ENCODE measurements at regions not wholly inside any gene's neighbourhood (a gene's known extent, or its start where the extent isn't known, plus 50 kb on each side); places are given as distances from the start of the nearest gene placed in this dataset.

- H3K4me3 ChIP-seq, result no peak overlapping the region
- DNase-seq (ENCODE audit: low spot score in 2 of 2), result no peak
- no peaks in the 10 kb centered on the region for H3K9me3 ChIP-seq
- no peak for TF ChIP-seq CTCF (IDR thresholded peaks at IDR 0.05)
- TF ChIP-seq EP300 (IDR thresholded peaks at IDR 0.05), result no peak
- TF ChIP-seq POLR2A (IDR thresholded peaks at IDR 0.05), result no peak
- no peaks in the 10 kb centered on the region for H3K36me3 ChIP-seq
- no peaks in the 10 kb centered on the region for H3K27me3 ChIP-seq
- WGBS, 2 donors, result 78 to 82% methylated on average over 5 of the region's 5 CpGs
- H3K4me1 ChIP-seq, result peaks cover 0 to 3% (median 0%) of the 10 kb centered on the region in 4 donors
- no peak overlapping the region for H3K27ac ChIP-seq
Measured at GRCh38 chr13:73204952-73205351, 146.1 kb downstream of the KLF5 start.

GRCh38 chr13:73201626-73202025 lies 142.8 kb downstream of the KLF5 start:
- TF ChIP-seq EP300 (IDR thresholded peaks at IDR 0.05), result no peak
- no peak for TF ChIP-seq POLR2A (IDR thresholded peaks at IDR 0.05)
- no peak for TF ChIP-seq CTCF (IDR thresholded peaks at IDR 0.05)
- Histone ChIP-seq H3K4me1 (peaks cover 0 to 3% (median 0%) of the 10 kb centered on the region in 4 donors), H3K4me3 (no peak overlapping the region), H3K9me3 (no peaks in the 10 kb centered on the region), H3K27me3 (no peaks in the 10 kb centered on the region), H3K36me3 (no peaks in the 10 kb centered on the region), H3K27ac (no peak overlapping the region)
- 85 to 91% methylated on average over 2 of the region's 2 CpGs for WGBS, 2 donors
- DNase-seq (ENCODE audit: low spot score in 2 of 2), result no peak

GRCh38 chr13:73198991-73199411 lies 140.2 kb downstream of the KLF5 start:
- H3K27me3 ChIP-seq, result no peaks in the 10 kb centered on the region
- no peak overlapping the region for H3K4me3 ChIP-seq
- 56 to 58% methylated on average over 4 of the region's 4 CpGs for WGBS, 2 donors
- H3K9me3 ChIP-seq, result no peaks in the 10 kb centered on the region
- H3K36me3 ChIP-seq, result no peaks in the 10 kb centered on the region
- H3K27ac ChIP-seq, result no peak overlapping the region
- TF ChIP-seq CTCF (IDR thresholded peaks at IDR 0.05) (no peak), POLR2A (IDR thresholded peaks at IDR 0.05) (no peak), EP300 (IDR thresholded peaks at IDR 0.05) (no peak)
- DNase-seq (ENCODE audit: low spot score in 2 of 2), result no peak
- H3K4me1 ChIP-seq, result peaks cover 0 to 3% (median 0%) of the 10 kb centered on the region in 4 donors

GRCh38 chr13:73195091-73195490 lies 136.3 kb downstream of the KLF5 start:
- no peaks in the 10 kb centered on the region for H3K9me3 ChIP-seq
- no peaks in the 10 kb centered on the region for H3K36me3 ChIP-seq
- H3K27me3 ChIP-seq, result no peaks in the 10 kb centered on the region
- TF ChIP-seq POLR2A (IDR thresholded peaks at IDR 0.05) (no peak), EP300 (IDR thresholded peaks at IDR 0.05) (no peak), CTCF (IDR thresholded peaks at IDR 0.05) (no peak)
- no peak for DNase-seq (ENCODE audit: low spot score in 2 of 2)
- H3K4me3 ChIP-seq, result no peak overlapping the region
- no peak overlapping the region for H3K27ac ChIP-seq
- no peaks in the 10 kb centered on the region for H3K4me1 ChIP-seq

GRCh38 chr13:73194310-73194709 lies 135.5 kb downstream of the KLF5 start:
- no peak overlapping the region for H3K4me3 ChIP-seq
- TF ChIP-seq CTCF (IDR thresholded peaks at IDR 0.05) (no peak), POLR2A (IDR thresholded peaks at IDR 0.05) (no peak), EP300 (IDR thresholded peaks at IDR 0.05) (no peak)
- WGBS, 2 donors, result 88% methylated on average over 4 of the region's 4 CpGs
- H3K9me3 ChIP-seq, result no peaks in the 10 kb centered on the region
- H3K36me3 ChIP-seq, result no peaks in the 10 kb centered on the region
- H3K27ac ChIP-seq, result no peak overlapping the region
- no peaks in the 10 kb centered on the region for H3K4me1 ChIP-seq
- H3K27me3 ChIP-seq, result no peaks in the 10 kb centered on the region
- DNase-seq (ENCODE audit: low spot score in 2 of 2), result no peak
